ENCODE measurements at regions not wholly inside any gene's neighbourhood (a gene's known extent, or its start where the extent isn't known, plus 50 kb on each side); places are given as distances from the start of the nearest gene placed in this dataset.

DNA sequence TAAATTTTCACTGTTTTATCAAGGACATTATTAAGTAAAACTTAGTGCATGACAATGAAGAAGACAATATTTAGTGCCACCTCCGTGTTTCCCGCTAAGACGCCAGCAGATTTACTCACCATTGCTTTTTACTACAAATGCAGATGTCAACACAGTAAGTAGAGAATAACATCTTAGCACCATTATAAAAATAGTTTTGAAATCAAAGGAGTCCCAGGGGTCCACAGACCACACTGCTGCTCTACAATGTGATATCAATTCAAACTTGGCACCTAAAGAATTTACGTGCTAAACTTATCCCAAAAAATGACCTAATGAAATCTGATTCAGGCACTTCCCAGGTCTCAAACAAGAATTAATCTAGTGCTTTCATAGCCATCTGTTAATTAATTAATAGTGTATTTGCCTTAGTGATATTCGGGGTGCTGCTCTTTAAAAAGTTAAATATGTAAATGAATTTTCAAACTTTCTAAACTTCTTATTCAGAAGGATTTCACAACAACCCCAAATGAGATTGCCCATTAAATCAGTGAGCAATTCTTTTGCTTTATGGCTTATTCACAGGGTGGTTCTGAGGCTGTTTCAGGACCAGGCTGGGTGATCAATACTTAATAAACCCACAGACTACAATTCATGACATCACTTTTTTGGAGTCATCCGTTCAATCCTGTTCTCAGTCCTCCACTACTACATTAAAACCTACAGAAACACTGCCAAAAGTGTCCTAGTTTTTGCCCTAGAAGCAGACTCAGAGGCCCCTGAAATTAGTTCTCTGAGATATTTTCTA, 161.3 kb upstream of the LMNTD1 start:
- DNase-seq (ENCODE audit: low read depth in 2 of 2): no peak

DNA sequence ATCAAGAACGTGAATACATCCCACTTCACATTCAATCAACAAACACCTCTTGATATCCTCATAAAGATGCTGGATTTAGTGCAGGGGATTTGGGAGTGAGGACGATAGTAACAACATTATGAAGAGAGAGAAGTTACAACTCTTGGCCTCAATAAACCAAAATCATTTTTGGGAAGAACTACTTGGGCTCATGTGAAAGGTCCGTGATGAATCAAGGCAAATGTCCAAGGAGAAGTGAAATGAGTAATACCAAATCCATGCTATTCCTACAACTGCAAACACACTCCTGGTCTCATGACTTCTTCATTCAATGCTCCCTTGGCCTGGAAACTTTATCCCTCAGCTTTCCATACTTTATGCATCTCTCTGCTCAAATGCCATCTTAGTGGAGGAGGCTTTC, 162.0 kb upstream of the LMNTD1 start:
- DNase-seq (ENCODE audit: low read depth in 2 of 2): no peak

DNA sequence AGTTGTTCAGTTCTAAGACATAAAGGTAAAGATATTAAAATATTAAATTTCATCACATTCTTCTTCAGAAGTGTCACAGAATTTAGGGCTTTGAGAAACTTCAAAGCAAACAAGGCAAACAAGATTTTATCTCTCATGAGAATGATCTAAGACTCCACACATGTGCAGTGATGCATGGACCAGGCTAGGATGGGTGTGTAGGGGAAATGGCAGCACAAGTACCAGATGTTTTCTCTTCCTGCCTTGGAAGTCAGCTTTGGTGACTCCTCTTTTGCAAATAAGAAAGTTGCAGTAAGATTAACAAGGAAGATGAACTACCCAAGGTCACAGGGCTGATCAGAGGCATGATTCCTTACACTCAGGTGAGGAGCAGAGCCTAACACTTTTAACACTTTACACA, 163.8 kb upstream of the LMNTD1 start:
- DNase-seq (ENCODE audit: low read depth in 2 of 2): no peak

DNA sequence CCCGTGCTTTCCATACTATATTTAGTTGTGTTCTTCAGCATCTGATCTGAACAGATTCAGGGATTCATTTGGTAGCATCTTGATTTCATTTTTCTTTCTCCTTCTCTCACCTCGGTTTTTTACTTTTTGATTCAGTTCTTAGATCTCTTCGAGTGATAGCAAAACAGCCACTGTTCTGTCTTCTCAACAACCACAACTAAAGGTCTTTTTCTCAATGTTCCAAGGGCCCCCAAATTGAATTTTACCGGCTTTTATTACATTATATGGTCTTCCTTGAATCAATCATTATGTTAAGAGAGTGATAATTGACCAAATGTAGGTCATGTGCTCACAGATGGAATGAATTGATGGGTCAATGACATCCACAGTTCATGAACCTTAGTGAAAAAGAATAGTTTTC, 164.5 kb upstream of the LMNTD1 start:
- no peak for DNase-seq (ENCODE audit: low read depth in 2 of 2)

DNA sequence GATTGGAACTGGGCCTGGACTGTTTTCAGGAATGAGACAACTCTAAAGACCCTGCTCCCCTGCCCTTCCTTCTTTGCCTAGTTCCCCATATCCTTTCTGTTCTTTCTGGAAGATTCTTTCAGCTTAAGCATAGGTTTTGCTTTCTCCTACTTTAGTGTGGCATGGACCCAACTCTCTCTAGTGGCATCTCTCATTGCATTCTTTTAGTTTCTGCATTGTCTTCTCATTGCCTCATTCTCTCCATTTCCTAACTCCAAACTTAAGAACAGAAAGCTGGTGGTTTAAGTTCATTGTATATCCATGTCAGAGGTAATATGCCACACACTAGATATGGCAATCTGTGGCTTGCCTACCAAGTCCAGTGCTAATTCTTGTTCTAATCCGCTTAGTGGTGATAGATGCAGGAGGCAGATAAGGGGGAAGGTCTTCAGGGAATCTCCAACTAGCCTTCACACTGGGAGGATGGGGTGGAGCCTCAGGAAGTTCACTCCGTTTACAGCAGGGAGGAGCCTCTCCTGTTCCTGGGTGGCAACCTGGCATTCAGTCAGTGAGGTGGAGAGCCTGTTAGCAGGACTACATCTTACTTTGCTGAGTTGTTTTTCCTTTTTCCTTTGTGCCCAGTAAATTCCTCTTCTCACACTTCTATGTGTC, 165.1 kb upstream of the LMNTD1 start:
- no peak for DNase-seq (ENCODE audit: low read depth in 2 of 2)

DNA sequence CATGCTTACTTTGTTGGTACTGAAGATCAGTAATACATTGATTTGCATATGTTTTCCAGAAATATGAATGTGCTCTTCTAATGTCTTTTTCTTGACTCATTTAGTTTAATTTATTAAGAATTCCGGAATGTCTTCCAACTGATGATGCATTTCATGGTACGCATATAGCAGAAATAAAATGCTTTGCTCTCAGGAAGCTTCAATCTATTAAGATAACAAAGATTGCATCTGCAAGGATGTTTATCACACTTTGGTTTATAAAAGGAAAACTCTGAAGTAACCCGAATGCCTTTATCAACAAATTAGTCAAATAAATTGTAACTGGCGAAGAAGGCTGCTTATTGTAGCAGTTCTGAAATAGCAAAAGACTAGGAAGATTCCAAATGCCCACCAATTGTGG, 166.4 kb upstream of the LMNTD1 start:
- no peak for DNase-seq (ENCODE audit: low read depth in 2 of 2)

DNA sequence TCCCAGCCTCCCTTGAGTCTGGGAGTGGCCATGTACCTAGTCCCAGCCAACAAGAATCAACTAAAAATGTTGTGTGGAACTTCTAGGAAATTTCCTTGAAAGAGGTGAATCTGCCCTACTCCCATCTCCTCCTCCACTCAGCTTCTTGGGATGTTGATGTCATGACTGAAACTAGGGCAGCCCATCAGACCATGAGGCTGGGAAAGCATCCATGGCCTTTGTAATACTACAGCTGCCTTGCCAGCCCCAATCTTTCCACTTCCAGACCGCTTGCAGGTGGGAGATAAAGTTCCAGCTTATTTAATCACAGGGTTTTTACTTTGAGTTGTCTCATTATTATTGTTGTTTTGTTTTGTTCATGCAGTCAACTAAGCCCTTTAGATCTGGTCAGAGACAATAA, 170.3 kb upstream of the LMNTD1 start:
- no peak for DNase-seq (ENCODE audit: low read depth in 2 of 2)

DNA sequence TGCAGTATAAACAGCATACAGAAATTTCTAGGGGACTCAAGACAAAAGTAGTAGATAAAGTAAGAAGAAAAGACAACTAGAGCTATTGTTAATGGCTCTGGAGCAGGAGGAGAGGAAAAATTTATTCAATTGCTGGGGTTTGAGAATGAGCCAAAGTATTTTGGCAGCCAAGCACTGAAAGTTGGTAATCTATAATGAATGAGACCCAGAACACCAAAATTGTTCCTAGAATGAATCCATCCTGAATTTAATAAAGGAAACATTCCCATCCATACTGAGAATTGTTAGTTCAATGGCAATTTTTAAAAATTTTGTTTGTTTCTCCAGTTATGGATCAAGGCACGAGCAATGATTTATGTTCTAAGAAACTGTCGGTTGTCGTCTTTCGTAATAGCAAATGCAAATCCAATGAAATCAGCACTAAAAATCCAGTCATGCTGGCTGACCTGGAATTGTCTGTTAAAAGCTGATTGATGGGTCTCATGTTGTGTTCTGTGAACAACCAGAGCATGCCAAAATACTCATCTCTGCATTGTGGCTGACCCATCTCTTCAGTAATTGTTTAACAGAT, 170.9 kb upstream of the LMNTD1 start:
- DNase-seq (ENCODE audit: low read depth in 2 of 2): no peak

DNA sequence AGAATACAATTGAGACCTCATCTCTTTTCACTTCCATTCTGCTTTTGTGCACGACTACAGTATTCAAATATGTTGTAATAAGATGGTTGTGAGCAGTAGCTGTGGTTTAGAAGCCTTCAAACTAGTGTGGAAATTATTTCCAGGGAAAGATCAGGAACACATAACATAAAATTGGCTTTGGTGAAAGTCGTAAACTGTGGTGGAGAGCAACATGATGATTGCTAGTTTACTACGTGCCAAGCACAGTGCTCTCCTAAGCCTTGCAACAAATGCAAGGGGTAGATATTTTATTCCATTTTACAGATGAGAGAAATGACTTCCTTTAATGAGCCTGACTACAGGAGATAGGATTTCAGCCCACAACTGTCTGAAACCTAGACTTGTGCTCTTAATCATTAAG, 172.4 kb upstream of the LMNTD1 start:
- no peak for DNase-seq (ENCODE audit: low read depth in 2 of 2)

DNA sequence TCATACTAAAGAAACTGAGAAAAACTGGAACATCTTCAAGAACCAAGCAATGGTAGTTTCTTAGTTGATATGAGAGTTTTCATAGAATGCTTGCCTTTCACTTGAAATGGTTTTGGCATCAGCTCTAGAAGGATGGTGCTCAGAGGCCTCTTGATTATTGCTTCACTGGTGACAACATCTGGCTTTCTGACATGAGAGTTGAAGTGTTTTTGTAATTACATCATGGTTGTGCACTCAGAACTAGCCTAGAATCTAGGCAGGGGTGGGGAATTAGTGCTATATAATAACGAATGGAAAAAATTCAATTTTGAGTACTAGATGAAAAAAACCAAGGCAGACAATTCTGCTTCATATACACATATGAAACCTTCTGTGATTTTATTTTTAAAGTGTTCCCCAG, 172.8 kb upstream of the LMNTD1 start:
- no peak for DNase-seq (ENCODE audit: low read depth in 2 of 2)

DNA sequence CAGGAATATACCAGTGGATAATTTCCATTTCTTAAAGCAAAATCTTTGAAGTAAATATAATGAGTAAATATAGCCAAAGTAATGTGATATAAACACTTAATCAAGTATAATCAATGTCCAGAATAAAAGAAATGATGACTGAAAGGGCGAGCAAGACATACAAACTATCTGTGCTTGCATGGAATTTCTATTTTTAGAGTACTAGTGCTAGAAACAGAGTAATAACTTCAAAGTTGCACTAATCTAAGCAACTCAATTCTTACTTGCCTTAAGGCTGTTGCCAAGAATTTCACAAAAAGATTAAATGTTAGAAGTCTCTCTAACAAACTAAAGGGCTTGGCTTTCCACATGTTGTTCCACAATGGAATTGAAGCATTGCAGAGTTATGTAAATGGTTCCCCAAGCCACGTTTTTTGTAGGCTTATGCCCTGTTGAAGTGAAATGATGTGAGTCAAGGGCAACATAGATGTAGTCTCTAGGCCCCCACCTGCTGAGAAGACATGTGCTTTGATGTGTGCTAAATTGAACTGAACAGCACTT, 175.0 kb upstream of the LMNTD1 start:
- DNase-seq (ENCODE audit: low read depth in 2 of 2): no peak

DNA sequence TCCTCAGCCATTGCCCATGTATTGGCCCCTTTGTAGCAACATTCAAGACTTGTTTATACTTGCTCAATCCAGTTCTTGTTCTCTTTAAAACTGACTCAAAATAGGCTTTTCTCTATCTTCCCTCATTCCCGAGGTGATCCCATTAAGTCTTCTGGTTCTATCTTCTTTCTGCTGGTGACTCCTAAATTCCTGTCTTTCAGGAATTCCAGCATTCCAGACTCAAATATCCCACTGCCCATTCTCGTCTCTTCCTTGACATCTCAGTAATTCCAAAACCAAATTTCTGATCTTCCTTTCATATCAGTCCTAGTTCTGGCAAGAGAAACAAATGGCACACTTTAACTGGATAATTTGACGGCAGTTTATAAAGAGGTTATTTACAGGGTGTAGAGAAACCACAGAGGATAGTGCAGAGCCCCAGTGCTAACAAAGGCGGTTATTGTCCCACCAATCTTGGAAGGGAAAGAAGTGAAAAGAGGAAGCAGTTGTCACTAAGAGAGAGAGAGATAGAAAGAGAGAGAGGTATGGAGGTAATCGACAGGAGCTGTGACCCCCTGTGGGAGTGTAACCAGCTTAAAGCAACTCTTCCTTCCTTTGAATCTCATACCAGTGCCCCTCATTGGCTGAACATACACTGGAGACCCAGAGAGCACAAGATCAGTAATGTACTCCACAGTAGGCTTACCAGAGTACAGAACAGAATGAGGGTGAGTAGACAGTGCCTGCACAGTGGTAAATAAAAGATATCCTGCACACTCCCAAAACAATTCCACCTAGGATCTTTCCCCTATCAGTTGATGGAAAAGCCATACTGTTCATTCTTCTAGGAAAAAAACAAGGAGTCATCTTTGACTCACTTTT, 177.6 kb upstream of the LMNTD1 start:
- no peak for DNase-seq (ENCODE audit: low read depth in 2 of 2)

DNA sequence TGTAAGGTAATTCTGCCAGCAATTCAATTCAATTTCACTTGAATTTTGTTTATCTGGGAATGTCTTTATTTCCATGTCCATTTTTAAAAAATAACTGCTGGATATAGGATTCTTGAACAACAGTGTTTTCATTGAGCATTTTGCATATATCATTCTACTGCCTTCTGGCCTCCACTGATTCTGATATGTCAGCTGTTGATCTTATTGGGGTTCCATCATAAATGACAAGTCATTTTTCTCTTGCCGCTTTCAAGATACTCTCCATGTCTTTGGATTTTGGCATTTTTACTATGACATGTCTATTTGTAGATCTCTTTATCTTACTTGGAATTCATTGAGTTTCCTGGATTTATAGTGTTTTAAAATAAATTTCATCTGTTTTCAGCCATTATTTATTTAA, 180.5 kb upstream of the LMNTD1 start:
- DNase-seq (ENCODE audit: low read depth in 2 of 2): no peak

DNA sequence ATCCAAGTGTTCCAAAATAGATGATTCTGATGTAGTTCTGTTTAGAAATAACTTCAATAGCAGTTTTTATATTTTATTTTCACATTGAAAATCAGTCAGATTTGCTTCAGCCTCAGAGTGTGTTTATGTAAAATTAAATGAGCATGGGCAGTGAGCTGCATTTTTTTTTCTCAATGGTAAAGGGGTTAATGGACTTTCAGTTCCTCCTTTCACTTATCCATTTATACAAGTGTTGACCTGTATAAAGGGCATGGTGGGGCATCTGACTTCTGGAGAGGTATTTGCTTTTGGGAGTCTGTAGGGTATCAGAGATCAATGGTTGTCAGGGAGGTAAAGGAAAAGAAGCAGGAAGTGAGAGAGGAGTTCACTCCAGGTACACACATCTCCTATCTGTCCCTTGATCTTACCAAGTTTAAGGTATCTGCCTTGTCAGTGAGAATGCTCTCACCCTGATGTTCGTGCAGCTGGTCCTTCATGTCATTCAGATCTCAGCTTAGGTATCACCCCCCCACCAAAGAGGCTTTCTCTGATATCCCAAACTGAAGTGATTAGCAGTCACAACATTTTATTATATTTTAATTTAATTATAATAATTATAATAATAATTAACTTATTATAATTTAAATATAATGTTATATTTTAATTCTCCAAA, 181.6 kb upstream of the LMNTD1 start:
- DNase-seq (ENCODE audit: low read depth in 2 of 2): no peak

DNA sequence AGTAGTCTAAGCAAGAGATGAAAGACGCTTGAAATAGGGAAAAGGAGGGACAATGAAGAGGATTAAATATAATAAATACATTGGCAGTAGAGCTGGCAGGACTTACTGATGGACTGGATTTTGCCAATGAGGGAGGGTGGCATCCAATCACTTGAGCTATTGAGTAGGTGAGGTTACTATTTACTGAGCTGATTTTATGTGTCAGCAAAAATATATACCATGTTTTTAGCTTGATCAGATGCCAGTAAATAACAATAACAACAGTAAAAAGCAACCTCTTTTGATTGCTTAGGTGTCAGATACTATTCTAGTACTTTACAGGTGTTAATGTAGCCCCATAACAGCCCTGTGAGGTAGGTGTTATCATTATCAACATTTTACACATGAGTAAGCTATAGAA, 187.5 kb upstream of the LMNTD1 start:
- DNase-seq (ENCODE audit: low read depth in 2 of 2): no peak

DNA sequence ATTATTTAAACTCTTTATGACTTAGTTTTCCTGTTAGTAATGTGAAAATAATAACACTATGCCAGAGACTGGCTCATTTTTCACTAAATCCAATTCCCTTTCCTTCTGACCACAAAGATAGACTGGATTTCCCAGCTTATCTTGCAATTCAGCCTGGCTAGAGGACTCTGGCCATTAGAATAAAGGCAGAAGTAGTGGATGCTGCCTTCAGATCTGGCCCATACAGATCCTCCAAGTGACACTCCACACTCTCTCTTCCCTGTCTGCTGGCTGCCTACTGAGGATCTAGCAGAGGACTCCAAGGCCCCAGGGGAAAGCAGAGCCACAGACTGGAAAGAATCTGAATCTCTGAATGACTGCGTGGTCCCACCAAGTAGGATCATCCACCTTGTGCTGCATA, 188.8 kb upstream of the LMNTD1 start:
- DNase-seq (ENCODE audit: low read depth in 2 of 2): no peak

DNA sequence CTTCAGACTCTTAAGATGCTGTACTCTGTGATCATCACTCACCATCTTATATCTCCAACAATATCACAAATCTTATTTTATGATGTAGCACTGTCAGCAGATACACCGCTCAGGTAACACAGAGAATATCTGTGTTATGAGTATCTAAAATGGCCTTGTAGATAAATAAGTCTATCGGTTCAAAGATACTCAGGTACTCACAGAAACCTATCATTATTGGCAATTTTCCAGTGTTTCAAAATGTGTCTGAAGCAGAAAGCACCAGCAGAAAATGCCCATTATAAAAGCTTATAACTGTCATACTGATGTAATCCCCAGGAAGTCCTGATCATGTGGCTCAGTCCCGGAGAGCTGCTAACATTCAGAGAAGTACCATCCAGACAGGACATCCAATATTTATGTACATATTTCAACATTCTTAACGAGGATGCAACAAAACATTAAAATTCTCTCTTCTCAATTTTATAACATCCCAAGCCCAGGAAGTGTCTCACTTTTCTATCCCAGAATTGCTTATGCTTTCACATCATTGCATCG, 190.7 kb upstream of the LMNTD1 start:
- no peak for DNase-seq (ENCODE audit: low read depth in 2 of 2)

DNA sequence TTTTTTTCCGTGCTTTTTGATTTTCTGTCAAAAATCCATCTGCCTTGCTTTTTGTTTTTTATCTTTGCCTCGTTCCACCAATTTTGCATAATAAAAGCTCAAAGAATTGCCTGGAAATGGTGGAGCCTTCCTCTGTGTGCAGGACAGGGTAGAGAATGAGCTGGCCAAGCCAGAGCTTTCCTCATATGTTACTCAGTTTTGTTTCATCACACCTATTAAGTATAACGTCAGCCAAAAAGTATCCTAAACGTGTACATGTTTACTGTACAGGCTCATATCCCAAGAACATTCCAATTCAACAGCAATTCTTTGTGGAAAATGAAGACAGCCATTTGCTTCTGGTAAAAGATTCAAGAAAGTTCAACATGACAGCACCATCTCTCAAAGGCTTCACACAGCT, 191.2 kb upstream of the LMNTD1 start:
- DNase-seq (ENCODE audit: low read depth in 2 of 2): no peak

DNA sequence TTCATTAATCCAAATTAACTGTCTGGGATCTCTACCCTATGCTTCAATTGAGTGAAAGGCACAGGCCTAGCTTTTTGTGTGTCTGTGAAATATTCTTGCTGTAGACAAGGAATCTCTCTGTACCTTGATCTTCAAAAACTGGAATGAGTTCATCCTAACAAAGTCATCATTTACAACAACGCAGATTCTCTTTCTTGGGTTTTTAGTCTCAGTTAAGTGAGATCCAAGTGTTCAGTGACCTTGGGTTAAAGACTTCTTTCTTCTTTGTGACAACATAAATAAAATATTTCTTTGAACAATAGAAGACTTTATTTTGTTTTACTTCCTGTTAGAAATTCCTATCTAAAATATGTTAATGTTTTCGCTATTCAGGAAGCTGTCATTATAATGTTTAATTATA, 192.2 kb upstream of the LMNTD1 start:
- no peak for DNase-seq (ENCODE audit: low read depth in 2 of 2)

DNA sequence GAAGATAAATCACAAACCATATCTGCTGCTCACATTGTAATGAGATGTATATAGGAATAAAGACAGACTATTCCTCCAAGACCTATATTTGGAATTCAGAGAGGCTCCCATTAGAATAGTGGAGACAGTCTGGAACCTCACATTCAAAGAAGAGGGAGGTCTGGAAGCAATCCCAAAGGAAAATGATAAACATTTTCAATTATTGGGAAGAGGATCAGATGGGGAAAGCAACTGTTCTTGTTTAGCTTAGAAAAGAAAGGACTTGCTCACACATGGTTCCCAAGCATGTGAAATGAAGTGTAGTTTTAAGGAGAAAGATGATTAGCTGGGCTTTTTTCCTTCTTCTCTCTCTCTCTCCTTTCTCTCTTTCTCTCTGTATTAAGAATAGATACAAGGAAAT, 193.0 kb upstream of the LMNTD1 start:
- DNase-seq (ENCODE audit: low read depth in 2 of 2): no peak

DNA sequence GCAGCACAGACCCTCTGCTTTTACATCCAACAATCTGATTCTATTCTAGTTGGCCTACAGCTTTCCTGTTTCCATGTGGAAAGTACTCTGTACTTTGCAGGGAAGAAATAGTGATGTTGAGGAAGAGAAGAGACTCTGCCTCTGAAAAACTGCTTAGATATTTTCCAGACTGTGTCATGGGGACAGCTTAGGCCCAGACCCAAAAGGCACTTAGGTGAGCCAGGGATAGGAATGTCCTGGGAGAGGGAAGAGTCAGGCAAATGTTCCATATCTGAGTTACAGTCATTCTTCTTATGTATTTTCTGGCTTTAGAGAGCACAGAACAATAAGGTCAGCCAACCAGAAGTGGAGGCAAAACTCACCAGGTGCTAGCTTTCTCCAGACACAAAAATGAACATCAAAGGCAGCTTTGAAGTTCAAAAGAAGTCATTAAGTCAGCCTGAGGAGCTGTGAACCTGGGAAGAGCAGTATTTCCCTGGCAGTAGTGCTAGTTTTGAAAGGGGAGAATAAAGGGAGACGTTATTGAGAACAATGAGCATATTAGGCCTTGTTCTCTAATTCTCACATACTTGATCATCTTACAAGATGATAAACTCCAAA, 199.7 kb upstream of the LMNTD1 start:
- no peak for DNase-seq (ENCODE audit: low read depth in 2 of 2)
